ENCODE measurements at regions not wholly inside any gene's neighbourhood (a gene's known extent, or its start where the extent isn't known, plus 50 kb on each side); places are given as distances from the start of the nearest gene placed in this dataset.

DNA sequence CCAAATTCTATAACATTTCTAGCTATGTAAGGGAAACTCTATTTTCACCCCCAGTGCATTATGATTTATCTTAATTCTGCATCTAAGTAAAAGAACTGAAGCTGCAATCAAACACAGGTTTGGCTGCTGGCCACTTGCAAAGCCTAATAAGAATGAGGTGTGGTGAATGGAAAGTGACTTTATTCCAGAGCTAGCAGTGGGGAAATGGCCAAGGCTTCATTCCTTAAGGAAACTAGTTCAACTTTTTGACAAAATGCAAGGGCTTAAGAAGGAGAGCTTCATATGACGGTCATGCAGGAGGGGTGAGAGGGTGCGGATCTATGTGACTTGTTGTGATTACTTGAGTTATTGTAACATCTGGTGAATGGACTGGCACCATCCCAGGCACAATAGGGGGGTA is 1802.0 kb downstream of the SUCLG1 start:
- Histone ChIP-seq H3K4me3 (ENCODE audit: low read depth, low read length) (no peak overlapping the region), H3K27ac (ENCODE audit: extremely low read depth, low read depth, low read length) (no peak overlapping the region), H3K36me3 (ENCODE audit: control insufficient read depth in 2 of 2, insufficient read depth in 1 of 2, low read length in 2 of 2) (no peaks in the 10 kb centered on the region), H3K9me3 (ENCODE audit: control insufficient read depth, insufficient read depth, low read depth, low read length) (no peaks in the 10 kb centered on the region), H3K4me1 (ENCODE audit: control insufficient read depth, insufficient read depth, low read length) (no peaks in the 10 kb centered on the region)
- no peak for TF ChIP-seq ZNF670 (tag by site-specific recombination; IDR thresholded peaks at IDR 0.05; ENCODE audit: low read depth)
- TF ChIP-seq ZNF140 (tag by site-specific recombination; IDR thresholded peaks at IDR 0.05) = no peak
- TF ChIP-seq ZNF658 (tag by site-specific recombination; IDR thresholded peaks at IDR 0.05) = no peak
- no peak for TF ChIP-seq ZNF701 (tag by site-specific recombination; IDR thresholded peaks at IDR 0.05)
- TF ChIP-seq ZBTB48 (tag by site-specific recombination; IDR thresholded peaks at IDR 0.05) = no peak
- TF ChIP-seq SETDB1 (IDR thresholded peaks at IDR 0.05; ENCODE audit: insufficient read length, low read length) = no peak
- TF ChIP-seq PRDM2 (tag by site-specific recombination; IDR thresholded peaks at IDR 0.05; ENCODE audit: borderline replicate concordance) = no peak
- no peak for TF ChIP-seq ZNF341 (tag by site-specific recombination; IDR thresholded peaks at IDR 0.05; ENCODE audit: low read depth)
- no peak for TF ChIP-seq ZNF138 (tag by site-specific recombination; IDR thresholded peaks at IDR 0.05; ENCODE audit: borderline replicate concordance)
- TF ChIP-seq OVOL3 (tag by site-specific recombination; IDR thresholded peaks at IDR 0.05) = no peak
- no peak for TF ChIP-seq ZNF548 (tag by site-specific recombination; IDR thresholded peaks at IDR 0.05)
- no peak for TF ChIP-seq ZNF645 (tag by site-specific recombination; IDR thresholded peaks at IDR 0.05)
- TF ChIP-seq ZNF274 (IDR thresholded peaks at IDR 0.05; ENCODE audit: low read length) = no peak
- TF ChIP-seq ZNF274 (tag by site-specific recombination; IDR thresholded peaks at IDR 0.05; ENCODE audit: borderline replicate concordance) = no peak
- ChIA-PET CTCF (interaction anchor here (0.6 kb wide), 1 partner anchor 14 kb away, joined by 4 read pairs; no protein-coding TSS in a partner anchor), POLR2A (no interaction called here)

GRCh38 chr2:82656420-82656819 is 1802.7 kb downstream of the SUCLG1 start:
- Histone ChIP-seq H3K27ac (ENCODE audit: extremely low read depth, low read depth, low read length) (no peak overlapping the region), H3K4me3 (ENCODE audit: low read depth, low read length) (no peak overlapping the region), H3K9me3 (ENCODE audit: control insufficient read depth, insufficient read depth, low read depth, low read length) (no peaks in the 10 kb centered on the region), H3K36me3 (ENCODE audit: control insufficient read depth in 2 of 2, insufficient read depth in 1 of 2, low read length in 2 of 2) (no peaks in the 10 kb centered on the region), H3K4me1 (ENCODE audit: control insufficient read depth, insufficient read depth, low read length) (no peaks in the 10 kb centered on the region)
- ChIA-PET POLR2A (no interaction called here), CTCF (no interaction called here)
- TF ChIP-seq ZNF473 (tag by site-specific recombination; IDR thresholded peaks at IDR 0.05) (no peak), ZNF837 (tag by site-specific recombination; IDR thresholded peaks at IDR 0.05) (no peak), ZSCAN23 (tag by site-specific recombination; IDR thresholded peaks at IDR 0.05) (no peak), ZNF645 (tag by site-specific recombination; IDR thresholded peaks at IDR 0.05) (no peak), RBAK (tag by site-specific recombination; IDR thresholded peaks at IDR 0.05) (no peak), TSHZ1 (tag by site-specific recombination; IDR thresholded peaks at IDR 0.05; ENCODE audit: borderline replicate concordance) (no peak), ZNF174 (tag by site-specific recombination; IDR thresholded peaks at IDR 0.05) (no peak), ZBTB26 (tag by site-specific recombination; optimal IDR thresholded peaks at IDR 0.05) (no peak)
- TF ChIP-seq, protein P1, sequence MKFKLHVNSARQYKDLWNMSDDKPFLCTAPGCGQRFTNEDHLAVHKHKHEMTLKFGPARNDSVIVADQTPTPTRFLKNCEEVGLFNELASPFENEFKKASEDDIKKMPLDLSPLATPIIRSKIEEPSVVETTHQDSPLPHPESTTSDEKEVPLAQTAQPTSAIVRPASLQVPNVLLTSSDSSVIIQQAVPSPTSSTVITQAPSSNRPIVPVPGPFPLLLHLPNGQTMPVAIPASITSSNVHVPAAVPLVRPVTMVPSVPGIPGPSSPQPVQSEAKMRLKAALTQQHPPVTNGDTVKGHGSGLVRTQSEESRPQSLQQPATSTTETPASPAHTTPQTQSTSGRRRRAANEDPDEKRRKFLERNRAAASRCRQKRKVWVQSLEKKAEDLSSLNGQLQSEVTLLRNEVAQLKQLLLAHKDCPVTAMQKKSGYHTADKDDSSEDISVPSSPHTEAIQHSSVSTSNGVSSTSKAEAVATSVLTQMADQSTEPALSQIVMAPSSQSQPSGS (tag by site-specific recombination; IDR thresholded peaks at IDR 0.05; ENCODE audit: low read depth) = no peak

Measured in HEK293 (cell line).